SK-N-SH treated with all-trans-retinoic acid at 6 μM for 48 hours (cell line): ENCODE measurements at regions not wholly inside any gene's neighbourhood (a gene's known extent, or its start where the extent isn't known, plus 50 kb on each side); places are given as distances from the start of the nearest gene placed in this dataset.

ENCODE experiments used
- ARNTL ChIP-seq: fragments of 450-650 bp; formaldehyde crosslinking; IDR thresholded peaks from 2 replicates; pipeline ENCODE4 v1.5.0; 2020; ENCODE audit warnings: low read depth, mild to moderate bottlenecking, moderate library complexity, borderline replicate concordance
- CSDC2 ChIP-seq: fragments of 250-450 bp; sonication (Bioruptor Pico); IDR thresholded peaks from 2 replicates; pipeline ENCODE4 v1.5.0; 2020; ENCODE audit warnings: mild to moderate bottlenecking, moderate library complexity
- ISL1 ChIP-seq: fragments of 250-450 bp; sonication (Bioruptor Pico); IDR thresholded peaks from 2 replicates; pipeline ENCODE4 v2.1.2; 2022; ENCODE audit warnings: mild to moderate bottlenecking, moderate library complexity
- PATZ1 ChIP-seq: fragments of 250-450 bp; sonication (Bioruptor Pico); IDR thresholded peaks from 2 replicates; pipeline ENCODE4 v1.8.0; 2020; ENCODE audit warnings: mild to moderate bottlenecking, moderate library complexity, borderline replicate concordance
- RARB ChIP-seq: fragments of 250-450 bp; sonication (Bioruptor Pico); IDR thresholded peaks from 2 replicates; pipeline ENCODE4 v1.8.0; 2021; ENCODE audit warnings: mild to moderate bottlenecking, moderate library complexity
- ZC3H10 ChIP-seq: fragments of 250-450 bp; sonication (Bioruptor Pico); IDR thresholded peaks from 2 replicates; pipeline ENCODE4 v1.5.1; 2021; ENCODE audit warnings: mild to moderate bottlenecking, moderate library complexity
- ZFP3 ChIP-seq: fragments of 250-450 bp; sonication (Bioruptor Pico); IDR thresholded peaks from 2 replicates; pipeline ENCODE4 v1.5.0; 2020; ENCODE audit warnings: mild to moderate bottlenecking, moderate library complexity
- TF ChIP-seq, protein P1 (sequence below): fragments of 250-450 bp; sonication (Bioruptor Pico); IDR thresholded peaks from 2 replicates; pipeline ENCODE4 v1.5.1; 2020; ENCODE audit warnings: low read depth, mild to moderate bottlenecking, moderate library complexity
- TF ChIP-seq, protein P2 (sequence below): fragments of 250-450 bp; sonication (Bioruptor Pico); IDR thresholded peaks from 2 replicates; pipeline ENCODE4 v1.5.0; 2020; ENCODE audit warnings: mild to moderate bottlenecking, moderate library complexity

GRCh38 chrX:45447331-45447730 is 246.7 kb upstream of the DIPK2B start:
- TF ChIP-seq, protein P1, sequence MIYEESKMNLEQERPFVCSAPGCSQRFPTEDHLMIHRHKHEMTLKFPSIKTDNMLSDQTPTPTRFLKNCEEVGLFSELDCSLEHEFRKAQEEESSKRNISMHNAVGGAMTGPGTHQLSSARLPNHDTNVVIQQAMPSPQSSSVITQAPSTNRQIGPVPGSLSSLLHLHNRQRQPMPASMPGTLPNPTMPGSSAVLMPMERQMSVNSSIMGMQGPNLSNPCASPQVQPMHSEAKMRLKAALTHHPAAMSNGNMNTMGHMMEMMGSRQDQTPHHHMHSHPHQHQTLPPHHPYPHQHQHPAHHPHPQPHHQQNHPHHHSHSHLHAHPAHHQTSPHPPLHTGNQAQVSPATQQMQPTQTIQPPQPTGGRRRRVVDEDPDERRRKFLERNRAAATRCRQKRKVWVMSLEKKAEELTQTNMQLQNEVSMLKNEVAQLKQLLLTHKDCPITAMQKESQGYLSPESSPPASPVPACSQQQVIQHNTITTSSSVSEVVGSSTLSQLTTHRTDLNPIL (CRISPR knock-in tag) = no peak
- no peak for TF ChIP-seq CSDC2 (CRISPR knock-in tag)
- TF ChIP-seq PATZ1 (CRISPR knock-in tag) = no peak
- no peak for TF ChIP-seq RARB (CRISPR knock-in tag)
- TF ChIP-seq ARNTL = no peak
- no peak for TF ChIP-seq ZFP3 (CRISPR knock-in tag)
- no peak for TF ChIP-seq ISL1 (CRISPR knock-in tag)
- TF ChIP-seq, protein P2, sequence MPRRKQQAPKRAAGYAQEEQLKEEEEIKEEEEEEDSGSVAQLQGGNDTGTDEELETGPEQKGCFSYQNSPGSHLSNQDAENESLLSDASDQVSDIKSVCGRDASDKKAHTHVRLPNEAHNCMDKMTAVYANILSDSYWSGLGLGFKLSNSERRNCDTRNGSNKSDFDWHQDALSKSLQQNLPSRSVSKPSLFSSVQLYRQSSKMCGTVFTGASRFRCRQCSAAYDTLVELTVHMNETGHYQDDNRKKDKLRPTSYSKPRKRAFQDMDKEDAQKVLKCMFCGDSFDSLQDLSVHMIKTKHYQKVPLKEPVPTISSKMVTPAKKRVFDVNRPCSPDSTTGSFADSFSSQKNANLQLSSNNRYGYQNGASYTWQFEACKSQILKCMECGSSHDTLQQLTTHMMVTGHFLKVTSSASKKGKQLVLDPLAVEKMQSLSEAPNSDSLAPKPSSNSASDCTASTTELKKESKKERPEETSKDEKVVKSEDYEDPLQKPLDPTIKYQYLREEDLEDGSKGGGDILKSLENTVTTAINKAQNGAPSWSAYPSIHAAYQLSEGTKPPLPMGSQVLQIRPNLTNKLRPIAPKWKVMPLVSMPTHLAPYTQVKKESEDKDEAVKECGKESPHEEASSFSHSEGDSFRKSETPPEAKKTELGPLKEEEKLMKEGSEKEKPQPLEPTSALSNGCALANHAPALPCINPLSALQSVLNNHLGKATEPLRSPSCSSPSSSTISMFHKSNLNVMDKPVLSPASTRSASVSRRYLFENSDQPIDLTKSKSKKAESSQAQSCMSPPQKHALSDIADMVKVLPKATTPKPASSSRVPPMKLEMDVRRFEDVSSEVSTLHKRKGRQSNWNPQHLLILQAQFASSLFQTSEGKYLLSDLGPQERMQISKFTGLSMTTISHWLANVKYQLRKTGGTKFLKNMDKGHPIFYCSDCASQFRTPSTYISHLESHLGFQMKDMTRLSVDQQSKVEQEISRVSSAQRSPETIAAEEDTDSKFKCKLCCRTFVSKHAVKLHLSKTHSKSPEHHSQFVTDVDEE (CRISPR knock-in tag) = no peak
- no peak for TF ChIP-seq ZC3H10 (CRISPR knock-in tag)
